ENCODE measurements at regions not wholly inside any gene's neighbourhood (a gene's known extent, or its start where the extent isn't known, plus 50 kb on each side); places are given as distances from the start of the nearest gene placed in this dataset.

GRCh38 chr10:2005546-2005945 is 268.2 kb upstream of the ADARB2 start:
- H3K4me1 ChIP-seq (ENCODE audit: insufficient read depth): no peaks in the 10 kb centered on the region
- TF ChIP-seq EP300 (IDR thresholded peaks at IDR 0.05) (no peak), POLR2A (IDR thresholded peaks at IDR 0.05) (no peak)
- TF ChIP-seq, protein P1, sequence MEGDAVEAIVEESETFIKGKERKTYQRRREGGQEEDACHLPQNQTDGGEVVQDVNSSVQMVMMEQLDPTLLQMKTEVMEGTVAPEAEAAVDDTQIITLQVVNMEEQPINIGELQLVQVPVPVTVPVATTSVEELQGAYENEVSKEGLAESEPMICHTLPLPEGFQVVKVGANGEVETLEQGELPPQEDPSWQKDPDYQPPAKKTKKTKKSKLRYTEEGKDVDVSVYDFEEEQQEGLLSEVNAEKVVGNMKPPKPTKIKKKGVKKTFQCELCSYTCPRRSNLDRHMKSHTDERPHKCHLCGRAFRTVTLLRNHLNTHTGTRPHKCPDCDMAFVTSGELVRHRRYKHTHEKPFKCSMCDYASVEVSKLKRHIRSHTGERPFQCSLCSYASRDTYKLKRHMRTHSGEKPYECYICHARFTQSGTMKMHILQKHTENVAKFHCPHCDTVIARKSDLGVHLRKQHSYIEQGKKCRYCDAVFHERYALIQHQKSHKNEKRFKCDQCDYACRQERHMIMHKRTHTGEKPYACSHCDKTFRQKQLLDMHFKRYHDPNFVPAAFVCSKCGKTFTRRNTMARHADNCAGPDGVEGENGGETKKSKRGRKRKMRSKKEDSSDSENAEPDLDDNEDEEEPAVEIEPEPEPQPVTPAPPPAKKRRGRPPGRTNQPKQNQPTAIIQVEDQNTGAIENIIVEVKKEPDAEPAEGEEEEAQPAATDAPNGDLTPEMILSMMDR (IDR thresholded peaks at IDR 0.05): no peak
- no peak for DNase-seq
- no peaks in the 10 kb centered on the region for H3K27me3 ChIP-seq
- no peak overlapping the region for H3K4me3 ChIP-seq
- H3K9me3 ChIP-seq: no peaks in the 10 kb centered on the region
- WGBS, 3 donors: 89 to 91% (median 91%) methylated on average over 8 of the region's 8 CpGs
- intact Hi-C loops (cut with DNase I): no loop called here
- H3K27ac ChIP-seq: no peak overlapping the region
- no peaks in the 10 kb centered on the region for H3K36me3 ChIP-seq

DNA sequence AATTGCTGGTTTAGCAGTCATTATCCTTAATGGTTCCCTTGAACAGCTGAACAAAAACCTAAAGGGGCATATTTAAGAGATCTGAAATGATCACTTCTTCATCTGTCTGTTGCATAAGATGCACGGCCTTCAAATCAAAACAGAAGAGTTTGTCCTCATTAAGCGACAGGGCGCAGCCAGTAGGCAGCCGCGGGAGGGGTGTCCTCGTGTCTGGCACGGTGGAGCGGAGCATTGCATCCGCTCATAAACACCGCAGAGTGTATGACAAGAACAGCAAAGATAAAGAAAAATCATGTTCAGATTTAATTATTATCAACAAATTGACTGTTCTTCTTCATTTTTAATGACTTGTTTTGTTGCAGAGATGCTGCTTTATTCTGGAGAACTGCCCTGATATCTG is 255.6 kb upstream of the ADARB2 start:
- no peaks in the 10 kb centered on the region for H3K36me3 ChIP-seq
- H3K27me3 ChIP-seq: no peaks in the 10 kb centered on the region
- H3K4me1 ChIP-seq (ENCODE audit: insufficient read depth): no peaks in the 10 kb centered on the region
- no peak overlapping the region for H3K27ac ChIP-seq
- H3K4me3 ChIP-seq: no peak overlapping the region
- DNase-seq: no peak
- 83 to 87% (median 86%) methylated on average over 10 of the region's 10 CpGs for WGBS, 3 donors
- TF ChIP-seq EP300 (IDR thresholded peaks at IDR 0.05): no peak
- TF ChIP-seq POLR2A (IDR thresholded peaks at IDR 0.05): no peak
- TF ChIP-seq, protein P1 (IDR thresholded peaks at IDR 0.05): no peak
- intact Hi-C loops (cut with DNase I): no loop called here
- H3K9me3 ChIP-seq: no peaks in the 10 kb centered on the region

- intact Hi-C loops (cut with DNase I): no loop called here
- Histone ChIP-seq H3K4me3 (no peak overlapping the region), H3K9me3 (no peaks in the 10 kb centered on the region), H3K27me3 (no peaks in the 10 kb centered on the region), H3K4me1 (ENCODE audit: insufficient read depth) (no peaks in the 10 kb centered on the region), H3K36me3 (no peaks in the 10 kb centered on the region), H3K27ac (no peak overlapping the region)
- TF ChIP-seq POLR2A (IDR thresholded peaks at IDR 0.05) (no peak), EP300 (IDR thresholded peaks at IDR 0.05) (no peak)
- TF ChIP-seq, protein P1 (IDR thresholded peaks at IDR 0.05): no peak
- no peak for DNase-seq
- WGBS, 3 donors: 86 to 87% (median 86%) methylated on average over 5 of the region's 5 CpGs
Observed at GRCh38 chr10:1989090-1989489, 251.8 kb upstream of the ADARB2 start.

- whole genome bisulfite sequencing, 3 donors: 69 to 77% (median 70%) methylated on average over 3 of the region's 3 CpGs
- TF ChIP-seq POLR2A (IDR thresholded peaks at IDR 0.05) (no peak), EP300 (IDR thresholded peaks at IDR 0.05) (no peak)
- TF ChIP-seq, protein P1 (IDR thresholded peaks at IDR 0.05): no peak
- Histone ChIP-seq H3K36me3 (no peaks in the 10 kb centered on the region), H3K4me1 (ENCODE audit: insufficient read depth) (no peaks in the 10 kb centered on the region), H3K4me3 (no peak overlapping the region), H3K27ac (no peak overlapping the region), H3K27me3 (no peaks in the 10 kb centered on the region), H3K9me3 (no peaks in the 10 kb centered on the region)
- intact Hi-C loops (cut with DNase I): loop anchor here in 1 of 4 donors (5.0 kb wide), 1 partner anchor 920 kb away; no protein-coding TSS in a partner anchor
- DNase-seq: no peak
Observed at GRCh38 chr10:1981976-1982375, 244.7 kb upstream of the ADARB2 start.
